ENCODE measurements at regions not wholly inside any gene's neighbourhood (a gene's known extent, or its start where the extent isn't known, plus 50 kb on each side); places are given as distances from the start of the nearest gene placed in this dataset.
"Not testable (repeated sequence)": the region's sequence is repeated elsewhere in the genome, so short reads cannot be mapped to it uniquely, and the experiment has no call there.

GRCh38 chr1:185681034-185681633, 53.1 kb upstream of the HMCN1 start:
- DNase-seq (ENCODE audit: low read depth in 2 of 2): peak in 1 of 2 donors; percentile 9

DNA sequence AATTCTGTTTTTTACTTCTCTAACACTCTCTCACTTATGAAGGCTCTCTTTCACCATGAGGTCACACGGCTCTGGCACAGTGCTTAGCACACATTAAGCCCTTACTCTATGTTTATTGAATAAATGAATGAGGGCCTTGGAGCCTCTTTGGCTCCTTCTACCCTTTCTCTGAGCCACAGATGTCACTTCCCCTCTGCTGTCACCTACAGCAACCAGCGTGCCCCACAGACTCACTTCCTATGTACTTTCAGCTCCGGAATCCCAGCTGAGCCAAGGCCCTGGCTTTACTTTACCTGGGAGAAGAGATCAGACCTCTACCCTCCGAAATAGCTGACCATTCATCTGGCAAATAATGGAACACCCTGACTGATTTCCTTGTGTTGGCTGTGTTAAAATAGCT, 53.7 kb upstream of the HMCN1 start:
- DNase-seq (ENCODE audit: low read depth in 2 of 2): no peak

- DNase-seq (ENCODE audit: low read depth in 2 of 2): no peak
These were observed 55.0 kb upstream of the HMCN1 start for GRCh38 chr1:185679220-185679619.

DNA sequence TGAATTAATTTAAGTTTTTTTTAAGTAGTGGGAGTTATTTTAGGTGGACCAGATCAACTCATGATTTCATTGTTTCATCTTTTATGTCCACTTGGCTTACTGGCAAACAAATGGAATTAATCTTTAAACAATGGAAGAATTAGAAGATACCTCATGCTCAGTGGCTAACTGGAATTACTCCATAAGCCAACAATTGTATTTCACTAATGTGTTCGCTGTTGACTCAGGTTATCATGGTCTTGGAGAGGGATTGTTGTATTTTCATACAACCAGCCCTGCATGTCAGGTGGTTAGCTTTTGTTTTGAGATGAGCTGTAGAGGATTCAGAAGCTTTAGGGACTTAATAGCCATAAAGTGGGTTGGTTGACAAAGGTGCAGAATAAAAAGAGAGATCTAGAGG, 57.2 kb upstream of the HMCN1 start:
- DNase-seq (ENCODE audit: low read depth in 2 of 2): no peak

GRCh38 chr1:185674201-185674600, 60.0 kb upstream of the HMCN1 start:
- no peak for DNase-seq (ENCODE audit: low read depth in 2 of 2)

- no peak for DNase-seq (ENCODE audit: low read depth in 2 of 2)
These were observed 61.4 kb upstream of the HMCN1 start for GRCh38 chr1:185672719-185673360.

DNA sequence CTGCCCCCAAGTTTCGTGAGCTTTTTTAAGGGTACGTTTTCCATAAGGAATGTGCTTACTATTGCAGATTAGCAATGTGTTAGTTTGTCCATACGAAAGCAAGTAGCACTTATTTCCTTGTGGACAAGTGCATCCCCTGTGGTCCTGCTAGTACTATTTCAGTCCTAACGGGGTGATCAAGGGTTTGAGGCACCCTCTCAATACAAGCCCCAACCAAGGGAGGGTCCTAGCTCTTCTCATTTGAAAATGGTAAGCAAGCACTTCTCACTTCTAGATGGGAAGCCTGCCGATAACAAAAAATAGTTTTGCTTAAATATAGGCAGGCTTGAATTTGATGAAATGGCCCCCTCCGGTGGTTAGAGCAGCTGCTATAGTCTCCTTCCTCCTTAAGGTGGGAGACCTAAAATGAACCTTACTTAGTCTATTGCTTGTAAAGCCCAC, 64.0 kb upstream of the HMCN1 start:
- peak in 1 of 2 donors; percentile 15 for DNase-seq (ENCODE audit: low read depth in 2 of 2)

DNA sequence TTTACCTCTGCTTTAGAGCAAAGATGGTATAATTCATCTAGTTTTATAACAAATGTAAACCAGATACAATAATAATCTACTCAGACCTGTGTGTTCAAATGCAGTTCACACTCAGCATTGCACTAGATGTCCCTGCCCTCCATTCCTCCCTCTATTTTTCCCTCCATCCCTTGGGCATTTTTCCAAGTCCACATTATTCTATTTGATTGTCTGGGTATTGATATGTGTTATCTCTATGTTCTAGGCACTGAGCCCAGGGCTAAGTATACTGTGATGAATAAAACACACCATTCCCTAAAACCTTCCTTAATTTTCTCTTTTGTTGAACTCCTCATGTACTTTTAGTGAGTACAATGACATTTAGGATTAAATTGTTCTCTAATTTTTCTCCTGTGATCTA, 66.2 kb upstream of the HMCN1 start:
- no peak for DNase-seq (ENCODE audit: low read depth in 2 of 2)

GRCh38 chr1:185666582-185666981, 67.6 kb upstream of the HMCN1 start:
- no peak for DNase-seq (ENCODE audit: low read depth in 2 of 2)

GRCh38 chr1:185663771-185664296, 70.4 kb upstream of the HMCN1 start:
- no peak for DNase-seq (ENCODE audit: low read depth in 2 of 2)

GRCh38 chr1:185663332-185663731, 70.9 kb upstream of the HMCN1 start:
- DNase-seq (ENCODE audit: low read depth in 2 of 2): no peak

- DNase-seq (ENCODE audit: low read depth in 2 of 2): no peak
These were observed 72.2 kb upstream of the HMCN1 start for GRCh38 chr1:185661971-185662370.

DNA sequence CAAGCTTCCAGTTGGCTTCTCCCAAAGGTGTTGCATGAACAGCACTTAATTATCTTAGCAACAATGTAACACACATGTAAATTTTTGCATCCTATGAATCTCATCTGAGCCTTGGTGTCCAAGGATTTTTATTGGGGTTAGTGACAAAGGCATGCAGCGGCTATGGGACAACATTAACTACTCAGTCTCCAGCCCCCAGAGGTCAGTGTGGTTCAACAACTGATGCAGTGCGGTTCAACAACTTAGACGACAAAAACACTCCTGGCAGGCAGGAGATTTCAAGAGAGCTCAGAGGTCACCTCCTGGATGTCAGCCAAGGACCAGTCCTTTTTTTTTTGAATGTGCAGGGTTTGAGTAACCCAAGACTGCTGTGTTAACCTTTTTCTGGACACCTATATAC, 77.5 kb upstream of the HMCN1 start:
- DNase-seq (ENCODE audit: low read depth in 2 of 2): no peak

DNA sequence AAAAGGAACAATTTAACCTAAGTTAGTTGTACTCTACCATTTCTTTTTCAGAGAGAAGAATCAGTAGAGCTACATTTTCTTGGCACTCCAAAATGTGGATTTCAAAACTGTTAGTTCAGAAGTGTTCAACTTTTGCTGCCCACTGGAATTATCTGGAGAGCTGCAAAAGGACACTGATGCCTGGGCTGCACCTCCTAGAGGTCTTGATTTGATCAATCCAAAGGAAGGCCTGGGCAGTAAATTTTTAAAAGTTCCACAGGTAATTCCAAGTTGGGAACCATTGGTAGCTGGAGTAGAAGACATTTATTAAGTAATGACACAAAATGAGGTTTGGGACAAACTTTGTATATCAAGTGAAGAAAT, 79.3 kb upstream of the HMCN1 start:
- DNase-seq (ENCODE audit: low read depth in 2 of 2): no peak

DNA sequence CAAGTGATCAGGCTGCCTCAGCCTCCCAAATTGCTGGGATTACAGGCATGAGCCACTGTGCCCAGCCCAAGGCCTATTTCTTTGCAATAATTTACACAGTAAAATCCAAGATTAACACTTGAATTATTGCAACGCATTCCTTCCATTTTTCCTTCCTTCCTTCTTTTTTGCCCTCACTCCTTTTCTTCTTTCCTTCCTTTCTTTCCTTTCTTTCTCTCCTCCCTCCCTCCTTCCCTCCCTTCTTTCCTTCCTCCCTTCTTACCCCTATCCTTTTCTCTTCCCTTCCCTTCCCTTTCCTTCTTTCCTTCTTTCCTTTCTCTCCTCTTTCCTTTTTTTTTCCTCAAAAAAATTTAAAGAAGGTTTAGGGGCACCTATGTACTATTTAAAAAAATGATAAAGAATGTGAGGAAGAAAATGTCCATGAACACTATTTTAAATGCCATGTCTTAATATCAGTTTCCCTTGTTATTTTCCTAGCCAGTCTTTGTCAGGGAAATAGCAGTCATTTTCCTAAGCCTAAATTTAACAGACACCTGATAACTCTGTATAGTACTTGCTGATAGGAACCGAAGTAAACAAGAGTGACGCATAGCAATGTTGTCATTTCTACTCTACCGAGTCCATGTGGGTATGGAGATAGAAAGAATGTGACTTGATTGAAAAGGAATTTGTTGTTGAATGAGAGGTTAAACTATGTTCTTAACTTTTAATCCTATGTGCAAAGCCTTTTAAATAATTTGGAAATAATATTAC, 79.8 kb upstream of the HMCN1 start:
- no peak for DNase-seq (ENCODE audit: low read depth in 2 of 2)

DNA sequence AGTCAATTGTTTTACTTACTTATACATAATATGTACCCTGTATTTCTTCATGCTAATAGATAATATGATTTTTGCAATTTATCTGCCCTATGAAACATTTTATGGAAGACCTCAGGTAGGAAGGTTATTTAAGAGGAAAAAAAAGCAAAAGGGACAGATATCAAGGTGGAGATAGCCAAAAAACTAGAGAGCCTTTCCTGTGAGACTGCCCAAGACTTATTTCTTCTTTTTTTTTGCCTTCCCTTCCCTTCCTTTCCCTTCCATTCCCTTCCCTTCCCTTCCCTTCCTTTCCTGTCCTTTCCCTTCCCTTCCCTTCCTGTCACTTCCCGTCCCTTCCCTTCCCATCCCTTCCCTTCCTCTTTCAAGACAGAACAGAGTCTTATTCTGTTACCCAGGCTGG, 80.6 kb upstream of the HMCN1 start:
- no peak for DNase-seq (ENCODE audit: low read depth in 2 of 2)

GRCh38 chr1:185652348-185652747, 81.8 kb upstream of the HMCN1 start:
- DNase-seq (ENCODE audit: low read depth in 2 of 2): no peak

- DNase-seq (ENCODE audit: low read depth in 2 of 2): no peak
These were observed 83.5 kb upstream of the HMCN1 start for GRCh38 chr1:185650602-185651230.

DNA sequence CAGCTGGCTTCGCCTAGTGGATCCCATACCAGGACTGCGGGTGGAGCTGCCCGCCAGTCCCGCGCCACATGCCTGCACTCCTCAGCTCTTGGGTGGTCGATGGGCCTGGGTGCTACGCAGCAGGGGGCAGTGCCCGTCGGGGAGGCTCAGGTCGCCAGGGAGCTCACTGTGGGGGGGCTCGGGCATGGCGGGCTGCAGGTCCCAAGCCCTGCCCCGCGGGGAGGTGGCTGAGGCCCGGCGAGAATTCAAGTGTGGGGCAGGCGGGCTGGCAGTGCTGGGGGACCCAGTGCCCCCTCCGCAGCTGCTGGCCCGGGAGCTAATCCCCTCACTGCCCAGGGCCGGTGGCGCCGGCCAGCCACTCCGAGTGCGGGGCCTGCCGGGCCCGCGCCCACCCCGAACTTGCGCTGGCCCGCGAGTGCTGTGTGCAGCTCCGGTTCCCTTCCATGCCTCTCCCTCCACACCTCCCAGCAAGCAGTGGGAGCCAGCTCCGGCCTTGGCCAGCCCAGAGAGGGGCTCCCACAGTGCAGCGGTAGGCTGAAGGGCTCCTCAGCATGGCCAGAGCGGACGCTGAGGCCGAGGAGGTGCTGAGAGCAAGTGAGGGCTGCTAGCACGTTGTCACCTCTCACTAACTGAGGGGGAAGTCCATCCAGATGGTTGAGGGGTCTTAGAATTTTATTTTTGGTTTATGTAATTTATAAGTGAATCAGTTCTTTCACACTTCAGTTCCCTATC, 85.2 kb upstream of the HMCN1 start:
- no peak for DNase-seq (ENCODE audit: low read depth in 2 of 2)

DNA sequence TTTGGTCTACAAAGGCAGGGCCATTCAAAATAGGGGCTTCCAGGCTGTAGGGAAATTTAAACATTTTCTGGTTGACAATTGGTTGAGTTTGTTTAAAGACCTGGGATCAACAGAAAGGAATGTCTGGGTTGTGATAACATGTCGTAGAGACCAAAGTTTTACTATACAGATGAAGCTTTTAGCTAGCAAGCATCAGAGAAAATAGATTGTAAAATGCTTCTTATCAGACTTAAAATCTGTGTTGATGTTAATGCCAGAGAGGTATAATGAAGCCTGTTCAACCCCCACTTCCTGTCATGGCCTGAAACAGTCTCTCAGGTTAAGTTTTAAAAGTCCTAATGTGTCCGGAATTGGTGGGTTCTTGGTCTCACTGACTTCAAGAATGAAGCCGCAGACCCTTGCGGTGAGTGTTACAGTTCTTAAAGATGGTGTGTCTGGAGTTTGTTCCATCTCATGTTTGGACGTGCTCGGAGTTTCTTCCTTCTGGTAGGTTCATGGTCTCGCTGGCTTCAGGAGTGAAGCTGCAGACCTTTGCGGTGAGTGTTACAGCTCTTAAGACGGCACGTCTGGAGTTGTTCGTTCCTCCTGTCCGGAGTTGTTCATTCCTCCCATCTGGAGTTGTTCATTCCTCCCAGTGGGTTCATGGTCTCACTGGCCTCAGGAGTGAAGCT, 86.5 kb upstream of the HMCN1 start:
- DNase-seq (ENCODE audit: low read depth in 2 of 2): not testable (repeated sequence)

GRCh38 chr1:185646202-185646683, 87.9 kb upstream of the HMCN1 start:
- no peak for DNase-seq (ENCODE audit: low read depth in 2 of 2)

All from stimulated activated CD4-positive, alpha-beta T cell treated with anti-CD3 and anti-CD28 coated beads, Interleukin-1b, Interleukin-23, amount 100 ng/mL, for 1 hour (primary cell).